GM23338 (cell line): ENCODE measurements at regions not wholly inside any gene's neighbourhood (a gene's known extent, or its start where the extent isn't known, plus 50 kb on each side); places are given as distances from the start of the nearest gene placed in this dataset.

ENCODE experiments used
- ATAC-seq: fragments of 200-7000 bp; cut with Tn5 transposase; 3 replicates; pipeline ENCODE4 v1.9.1; 2020
- DNase-seq: peaks from one replicate; pipeline ENCODE4 v3.0.0-alpha.2; 2015; ENCODE audit warnings: low spot score
- H2AFZ ChIP-seq: fragments of 200-600 bp; sonication (generic); 2 replicates; pipeline ENCODE4 v1.8.0; 2016; ENCODE audit warnings: antibody characterized with exemption, mild to moderate bottlenecking, moderate library complexity
- H3F3A ChIP-seq: fragments of 200-600 bp; sonication (generic); replicated peaks from 2 replicates; pipeline ENCODE4 v1.8.0; 2017; ENCODE audit warnings: antibody characterized with exemption, mixed run types, low read depth
- H3K27ac ChIP-seq: fragments of 200-600 bp; sonication (generic); 2 replicates; pipeline ENCODE4 v1.6.1; 2016; ENCODE audit warnings: low read depth
- H3K27me3 ChIP-seq: fragments of 200-600 bp; sonication (generic); 2 replicates; pipeline ENCODE4 v1.8.0; 2016; ENCODE audit warnings: mild to moderate bottlenecking, mixed run types, moderate library complexity; ENCODE audit not compliant: insufficient read depth
- H3K36me3 ChIP-seq: fragments of 200-600 bp; sonication (generic); 2 replicates; pipeline ENCODE4 v1.8.0; 2016; ENCODE audit warnings: mild to moderate bottlenecking; ENCODE audit not compliant: insufficient read depth
- H3K4me1 ChIP-seq: fragments of 200-600 bp; sonication (generic); 2 replicates; pipeline ENCODE4 v1.8.0; 2016; ENCODE audit warnings: mild to moderate bottlenecking, moderate library complexity; ENCODE audit not compliant: insufficient read depth
- H3K4me2 ChIP-seq: fragments of 200-600 bp; sonication (generic); 2 replicates; pipeline ENCODE4 v1.7.1; 2017; ENCODE audit warnings: mixed run types
- H3K4me3 ChIP-seq: fragments of 200-600 bp; sonication (generic); 2 replicates; pipeline ENCODE4 v1.6.1; 2016; ENCODE audit warnings: mixed run types
- H3K79me2 ChIP-seq: fragments of 200-600 bp; sonication (generic); replicated peaks from 2 replicates; pipeline ENCODE4 v1.8.0; 2017; ENCODE audit warnings: mild to moderate bottlenecking; ENCODE audit not compliant: insufficient read depth
- H3K9me2 ChIP-seq: fragments of 200-600 bp; sonication (generic); 2 replicates; pipeline ENCODE4 v1.8.0; 2017; ENCODE audit not compliant: insufficient read depth
- H4K20me1 ChIP-seq: fragments of 200-600 bp; sonication (generic); replicated peaks from 2 replicates; pipeline ENCODE4 v1.8.0; 2017; ENCODE audit warnings: mild to moderate bottlenecking; ENCODE audit not compliant: insufficient read depth
- H3K27ac Mint-ChIP-seq: 2 replicates; pipeline ENCODE4 v1.8.0; 2020; ENCODE audit warnings: inconsistent platforms, mild to moderate bottlenecking, moderate library complexity, mixed read lengths
- H3K27me3 Mint-ChIP-seq: 3 replicates; pipeline ENCODE4 v1.8.0; 2022; ENCODE audit warnings: low read depth, mild to moderate bottlenecking, moderate library complexity, mixed read lengths, inconsistent platforms; ENCODE audit not compliant: insufficient read depth, poor library complexity
- H3K36me3 Mint-ChIP-seq: 3 replicates; pipeline ENCODE4 v1.8.0; 2021; ENCODE audit warnings: low read depth, mild to moderate bottlenecking, inconsistent platforms, moderate library complexity, mixed read lengths
- H3K4me1 Mint-ChIP-seq: 3 replicates; pipeline ENCODE4 v1.8.0; 2020; ENCODE audit warnings: mild to moderate bottlenecking, inconsistent platforms, mixed read lengths
- H3K4me3 Mint-ChIP-seq: 3 replicates; pipeline ENCODE4 v1.8.0; 2021; ENCODE audit warnings: moderate library complexity, mild to moderate bottlenecking, inconsistent platforms, mixed read lengths
- H3K9me3 Mint-ChIP-seq: 3 replicates; pipeline ENCODE4 v1.8.0; 2020; ENCODE audit warnings: moderate library complexity, mild to moderate bottlenecking, inconsistent platforms, mixed read lengths
- ETS1 ChIP-seq: IDR thresholded peaks from 2 replicates; pipeline ENCODE4 v1.6.1; 2016; ENCODE audit warnings: antibody characterized with exemption
- EZH2 ChIP-seq: fragments of 200-600 bp; sonication (generic); IDR thresholded peaks from one replicate; pipeline ENCODE4 v1.8.0; 2017; ENCODE audit warnings: antibody characterized with exemption, mild to moderate bottlenecking, low read depth; ENCODE audit not compliant: unreplicated experiment
- JUNB ChIP-seq: IDR thresholded peaks from one replicate; pipeline ENCODE4 v1.6.1; 2016; ENCODE audit warnings: antibody characterized with exemption; ENCODE audit not compliant: unreplicated experiment
- NANOG ChIP-seq: IDR thresholded peaks from 2 replicates; pipeline ENCODE4 v1.6.1; 2016; ENCODE audit warnings: antibody characterized with exemption, borderline replicate concordance
- STAT1 ChIP-seq: IDR thresholded peaks from one replicate; pipeline ENCODE4 v1.6.1; 2016; ENCODE audit warnings: antibody characterized with exemption; ENCODE audit not compliant: unreplicated experiment
- ZNF114 ChIP-seq: fragments of 250-450 bp; sonication (Bioruptor Pico); IDR thresholded peaks from 2 replicates; pipeline ENCODE4 v1.5.0; 2020; ENCODE audit warnings: mild to moderate bottlenecking, moderate library complexity
- ZNF331 ChIP-seq: fragments of 250-450 bp; sonication (Bioruptor Pico); IDR thresholded peaks from 2 replicates; pipeline ENCODE4 v1.5.0; 2020; ENCODE audit warnings: low read depth, mild to moderate bottlenecking, moderate library complexity
- ZNF462 ChIP-seq: fragments of 250-450 bp; sonication (Bioruptor Pico); IDR thresholded peaks from 2 replicates; pipeline ENCODE4 v1.5.0; 2020; ENCODE audit warnings: mild to moderate bottlenecking, moderate library complexity
- TF ChIP-seq, protein P1 (sequence below), 2 experiments: fragments of 200-600 bp in 1 of 2; sonication (generic) in 1 of 2; conservative IDR thresholded peaks; 2 replicates each; pipeline versions ENCODE4 v1.5.1 to v1.6.1; 2016 to 2017; ENCODE audit warnings: antibody characterized with exemption in 2 of 2, low read depth in 2 of 2, mild to moderate bottlenecking in 2 of 2, moderate library complexity in 1 of 2
- TF ChIP-seq, protein P2 (sequence below): IDR thresholded peaks from one replicate; pipeline ENCODE4 v1.6.1; 2018; ENCODE audit warnings: antibody characterized with exemption; ENCODE audit not compliant: unreplicated experiment

- peaks cover 23% of the 10 kb centered on the region for H3K4me1 Mint-ChIP-seq
- H3K36me3 ChIP-seq, result no peaks in the 10 kb centered on the region
- no peak overlapping the region for H2AFZ ChIP-seq
- H3K9me3 Mint-ChIP-seq, result no peaks in the 10 kb centered on the region
- no peak for TF ChIP-seq ZNF331 (CRISPR knock-in tag)
- TF ChIP-seq STAT1, result no peak
- TF ChIP-seq, protein P1, sequence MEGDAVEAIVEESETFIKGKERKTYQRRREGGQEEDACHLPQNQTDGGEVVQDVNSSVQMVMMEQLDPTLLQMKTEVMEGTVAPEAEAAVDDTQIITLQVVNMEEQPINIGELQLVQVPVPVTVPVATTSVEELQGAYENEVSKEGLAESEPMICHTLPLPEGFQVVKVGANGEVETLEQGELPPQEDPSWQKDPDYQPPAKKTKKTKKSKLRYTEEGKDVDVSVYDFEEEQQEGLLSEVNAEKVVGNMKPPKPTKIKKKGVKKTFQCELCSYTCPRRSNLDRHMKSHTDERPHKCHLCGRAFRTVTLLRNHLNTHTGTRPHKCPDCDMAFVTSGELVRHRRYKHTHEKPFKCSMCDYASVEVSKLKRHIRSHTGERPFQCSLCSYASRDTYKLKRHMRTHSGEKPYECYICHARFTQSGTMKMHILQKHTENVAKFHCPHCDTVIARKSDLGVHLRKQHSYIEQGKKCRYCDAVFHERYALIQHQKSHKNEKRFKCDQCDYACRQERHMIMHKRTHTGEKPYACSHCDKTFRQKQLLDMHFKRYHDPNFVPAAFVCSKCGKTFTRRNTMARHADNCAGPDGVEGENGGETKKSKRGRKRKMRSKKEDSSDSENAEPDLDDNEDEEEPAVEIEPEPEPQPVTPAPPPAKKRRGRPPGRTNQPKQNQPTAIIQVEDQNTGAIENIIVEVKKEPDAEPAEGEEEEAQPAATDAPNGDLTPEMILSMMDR (conservative IDR thresholded peaks at IDR 0.05; ENCODE audit: low read depth in 2 of 2), result no peak
- no peak for TF ChIP-seq EZH2
- TF ChIP-seq, protein P2, sequence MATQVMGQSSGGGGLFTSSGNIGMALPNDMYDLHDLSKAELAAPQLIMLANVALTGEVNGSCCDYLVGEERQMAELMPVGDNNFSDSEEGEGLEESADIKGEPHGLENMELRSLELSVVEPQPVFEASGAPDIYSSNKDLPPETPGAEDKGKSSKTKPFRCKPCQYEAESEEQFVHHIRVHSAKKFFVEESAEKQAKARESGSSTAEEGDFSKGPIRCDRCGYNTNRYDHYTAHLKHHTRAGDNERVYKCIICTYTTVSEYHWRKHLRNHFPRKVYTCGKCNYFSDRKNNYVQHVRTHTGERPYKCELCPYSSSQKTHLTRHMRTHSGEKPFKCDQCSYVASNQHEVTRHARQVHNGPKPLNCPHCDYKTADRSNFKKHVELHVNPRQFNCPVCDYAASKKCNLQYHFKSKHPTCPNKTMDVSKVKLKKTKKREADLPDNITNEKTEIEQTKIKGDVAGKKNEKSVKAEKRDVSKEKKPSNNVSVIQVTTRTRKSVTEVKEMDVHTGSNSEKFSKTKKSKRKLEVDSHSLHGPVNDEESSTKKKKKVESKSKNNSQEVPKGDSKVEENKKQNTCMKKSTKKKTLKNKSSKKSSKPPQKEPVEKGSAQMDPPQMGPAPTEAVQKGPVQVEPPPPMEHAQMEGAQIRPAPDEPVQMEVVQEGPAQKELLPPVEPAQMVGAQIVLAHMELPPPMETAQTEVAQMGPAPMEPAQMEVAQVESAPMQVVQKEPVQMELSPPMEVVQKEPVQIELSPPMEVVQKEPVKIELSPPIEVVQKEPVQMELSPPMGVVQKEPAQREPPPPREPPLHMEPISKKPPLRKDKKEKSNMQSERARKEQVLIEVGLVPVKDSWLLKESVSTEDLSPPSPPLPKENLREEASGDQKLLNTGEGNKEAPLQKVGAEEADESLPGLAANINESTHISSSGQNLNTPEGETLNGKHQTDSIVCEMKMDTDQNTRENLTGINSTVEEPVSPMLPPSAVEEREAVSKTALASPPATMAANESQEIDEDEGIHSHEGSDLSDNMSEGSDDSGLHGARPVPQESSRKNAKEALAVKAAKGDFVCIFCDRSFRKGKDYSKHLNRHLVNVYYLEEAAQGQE, result no peak
- TF ChIP-seq ZNF114 (CRISPR knock-in tag), result no peak
- no peak for TF ChIP-seq ZNF462 (CRISPR knock-in tag)
- no peak for TF ChIP-seq JUNB
- no peak for TF ChIP-seq NANOG
- TF ChIP-seq ETS1, result no peak
- H3K4me3 Mint-ChIP-seq, result no peak overlapping the region
- H3K27me3 Mint-ChIP-seq, result peaks cover 2% of the 10 kb centered on the region
- H3K79me2 ChIP-seq, result no peaks in the 10 kb centered on the region
- H3K36me3 Mint-ChIP-seq, result no peaks in the 10 kb centered on the region; the same call in 2 of the 3 replicates
- no peak overlapping the region for H3K27ac ChIP-seq
- ATAC-seq (no peak), DNase-seq (no peak)
- no peak overlapping the region for H3K4me3 ChIP-seq
- H4K20me1 ChIP-seq, result no peaks in the 10 kb centered on the region
- H3K27ac Mint-ChIP-seq, result no peak overlapping the region
- no peaks in the 10 kb centered on the region for H3K27me3 ChIP-seq
- H3K4me2 ChIP-seq, result no peak overlapping the region
- no peaks in the 10 kb centered on the region for H3F3A ChIP-seq
- H3K9me2 ChIP-seq, result peaks cover 9% of the 10 kb centered on the region
- peaks cover 12% of the 10 kb centered on the region for H3K4me1 ChIP-seq
These were observed 356.9 kb downstream of the SIPA1L2 start for GRCh38 chr1:232273011-232273410.
